T47D (cell line): ENCODE measurements at regions not wholly inside any gene's neighbourhood (a gene's known extent, or its start where the extent isn't known, plus 50 kb on each side); places are given as distances from the start of the nearest gene placed in this dataset.

ENCODE experiments used
- DNase-seq, 2 experiments: peaks; one replicate each; pipeline versions ENCODE4 v3.0.0 to v3.0.0-alpha.2; 2011 to 2012; ENCODE audit warnings: low read depth in 1 of 2, low spot score in 1 of 2
- JUND ChIP-seq: IDR thresholded peaks from 2 replicates; pipeline ENCODE4 v1.6.1; 2012; ENCODE audit warnings: low read depth
- in situ Hi-C: cut with HindIII; loops from 2 replicates; pipeline ENCODE4 v1.10.0; 2016; ENCODE audit warnings: low sequenced_read_pairs, low pct_unique_long_range_greater_than_20kb

DNA sequence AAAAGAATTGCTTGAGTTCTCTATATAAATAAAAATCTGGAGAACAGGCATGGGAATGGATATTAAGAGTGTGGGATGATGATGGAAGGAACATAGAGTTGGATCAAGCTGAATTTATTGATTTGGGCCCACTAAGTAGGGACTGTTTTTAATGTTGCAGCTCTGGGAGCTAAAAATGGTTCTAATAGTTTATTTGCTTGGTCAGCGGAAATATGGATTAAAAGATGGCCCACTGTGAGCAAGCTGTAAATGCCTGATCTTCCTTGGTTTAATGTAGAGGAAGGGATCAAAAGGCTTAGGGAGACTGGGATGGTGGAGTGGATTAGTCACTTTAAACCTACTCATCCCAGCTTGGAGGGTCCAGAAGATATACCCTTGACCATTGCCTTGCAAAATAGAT lies 429.4 kb upstream of the NXPH2 start:
- in situ Hi-C loops, result no loop called here
- DNase-seq, result no peak
- no peak for TF ChIP-seq JUND

GRCh38 chr2:139201516-139201915 lies 421.3 kb upstream of the NXPH2 start:
- no peak for TF ChIP-seq JUND
- in situ Hi-C loops, result no loop called here
- DNase-seq, result no peak

DNA sequence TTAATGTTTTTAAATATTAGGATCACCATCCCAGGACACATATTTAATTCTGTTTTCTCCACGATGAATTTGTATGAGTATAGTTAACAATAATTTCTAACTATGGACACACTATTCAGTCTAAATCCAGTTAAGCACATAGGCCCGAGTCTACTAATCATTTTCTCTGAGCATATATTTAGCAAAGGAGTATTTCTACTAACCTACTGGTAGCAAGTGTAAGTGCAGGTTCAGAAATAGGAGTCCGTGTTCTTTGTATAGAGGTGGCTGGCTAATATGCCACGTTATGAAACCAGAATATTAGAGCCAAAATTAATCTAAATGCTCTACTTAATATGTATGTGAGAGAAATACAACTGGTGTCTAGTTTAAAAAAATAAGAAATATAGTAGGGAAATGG lies 416.6 kb upstream of the NXPH2 start:
- in situ Hi-C loops, result no loop called here

DNA sequence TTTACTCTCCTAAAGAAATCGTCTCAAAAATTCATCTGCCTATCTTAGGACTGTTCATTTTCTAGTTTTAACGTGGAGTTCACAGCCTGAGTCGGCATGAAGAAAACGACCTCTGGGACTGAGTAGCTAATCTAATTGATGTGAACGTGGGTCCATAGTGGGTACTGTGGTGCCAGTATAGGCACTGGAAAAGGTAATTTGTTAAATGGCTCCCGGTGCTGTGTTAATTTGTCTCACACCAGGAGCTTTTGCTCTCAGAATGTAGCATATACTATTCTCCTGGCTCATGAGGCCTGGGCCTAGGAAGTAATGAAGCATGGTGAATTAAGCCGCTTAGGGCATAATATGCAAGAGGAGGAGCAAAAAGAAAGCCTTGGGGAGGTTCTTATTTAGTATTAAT lies 414.4 kb upstream of the NXPH2 start:
- TF ChIP-seq JUND, result no peak
- in situ Hi-C loops, result no loop called here
- DNase-seq, result no peak

More for the DNA sequence above, 416.6 kb upstream of the NXPH2 start:
- TF ChIP-seq JUND, result no peak
- no peak for DNase-seq

DNA sequence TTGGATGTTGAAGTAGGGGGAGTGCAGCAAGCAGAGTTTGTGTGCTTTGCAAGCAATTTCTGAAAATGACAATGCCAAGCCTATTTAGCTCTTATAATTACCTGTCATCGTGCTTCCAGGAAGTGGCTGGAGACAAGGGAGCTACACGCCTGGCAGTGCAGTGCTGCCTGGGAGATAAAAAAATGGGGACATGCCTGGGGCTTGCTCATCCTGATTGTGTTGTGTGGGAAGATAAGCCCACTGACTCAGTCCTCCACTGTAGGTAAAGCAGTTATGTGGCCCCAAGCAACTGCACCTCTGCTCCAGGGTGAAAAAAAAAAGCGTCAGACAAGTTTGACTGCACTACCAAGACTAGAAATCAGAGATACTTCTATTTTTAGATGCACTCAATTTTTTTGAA lies 396.9 kb upstream of the NXPH2 start:
- TF ChIP-seq JUND, result no peak
- no peak for DNase-seq
- in situ Hi-C loops, result no loop called here

DNA sequence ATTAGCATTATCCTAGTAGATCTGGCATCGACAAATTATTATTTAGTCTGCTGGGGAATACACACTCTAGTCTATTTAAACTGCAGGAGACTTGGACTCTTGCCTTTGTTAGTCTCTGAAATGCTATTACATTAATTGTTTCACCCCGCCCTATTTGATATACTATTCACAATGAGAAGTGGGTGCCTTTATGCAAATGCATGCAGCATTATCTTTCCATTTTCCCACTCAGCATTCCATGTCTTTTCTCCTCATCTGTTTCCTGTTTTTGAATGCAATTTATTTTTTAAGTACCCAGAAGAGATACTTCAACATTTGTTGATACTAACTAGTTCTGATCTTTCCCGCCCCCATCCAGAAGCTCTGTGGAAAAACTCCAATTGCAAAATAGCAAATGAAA lies 395.3 kb upstream of the NXPH2 start:
- no peak for TF ChIP-seq JUND
- no peak for DNase-seq
- in situ Hi-C loops, result no loop called here

- DNase-seq, result no peak
- in situ Hi-C loops, result no loop called here
- TF ChIP-seq JUND, result no peak
Observed at GRCh38 chr2:139170406-139170805, 390.2 kb upstream of the NXPH2 start.

GRCh38 chr2:139165601-139166000 lies 385.4 kb upstream of the NXPH2 start:
- in situ Hi-C loops, result no loop called here
- TF ChIP-seq JUND, result no peak
- no peak for DNase-seq

- in situ Hi-C loops, result no loop called here
- DNase-seq, result no peak
- TF ChIP-seq JUND, result no peak
Observed at GRCh38 chr2:139165041-139165440, 384.9 kb upstream of the NXPH2 start.

DNA sequence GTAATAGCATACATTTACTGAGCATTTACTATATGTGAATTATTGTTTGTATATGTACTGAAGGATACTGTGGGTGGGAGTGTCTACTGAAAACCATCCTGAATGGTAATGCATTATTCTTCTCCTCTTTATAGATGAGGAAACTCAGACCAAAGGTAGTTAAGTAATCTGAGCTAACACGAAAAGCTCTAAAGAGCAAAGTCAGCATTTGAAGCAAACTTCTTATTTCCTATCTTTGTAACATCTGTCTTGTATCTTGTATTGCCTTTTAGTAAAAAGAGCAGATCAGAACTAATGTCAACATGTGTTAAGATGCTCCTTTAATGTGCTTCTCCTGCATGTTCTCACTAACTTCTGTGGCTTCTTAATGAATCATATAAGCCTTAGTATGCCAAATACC lies 382.8 kb upstream of the NXPH2 start:
- DNase-seq, result no peak
- TF ChIP-seq JUND, result no peak
- in situ Hi-C loops, result no loop called here

DNA sequence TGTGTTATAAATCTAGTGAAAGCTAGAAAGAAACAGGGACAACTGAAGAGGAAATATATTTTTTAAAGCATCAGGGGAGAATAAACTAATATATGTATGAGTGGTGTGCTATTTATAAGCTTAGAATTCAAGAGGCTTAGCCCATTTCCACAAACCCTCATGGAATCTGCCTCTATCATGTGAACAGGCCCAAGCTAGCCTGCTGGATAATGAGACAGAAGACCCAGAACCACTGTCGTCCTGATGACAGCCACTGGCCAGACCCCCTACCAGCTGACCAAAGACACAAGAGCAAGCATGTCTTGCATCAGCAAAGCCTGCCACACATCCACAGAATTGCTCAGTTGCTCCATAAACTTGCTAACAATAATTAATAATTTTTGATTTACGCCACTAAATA lies 382.3 kb upstream of the NXPH2 start:
- in situ Hi-C loops, result no loop called here
- TF ChIP-seq JUND, result no peak
- DNase-seq, result no peak

DNA sequence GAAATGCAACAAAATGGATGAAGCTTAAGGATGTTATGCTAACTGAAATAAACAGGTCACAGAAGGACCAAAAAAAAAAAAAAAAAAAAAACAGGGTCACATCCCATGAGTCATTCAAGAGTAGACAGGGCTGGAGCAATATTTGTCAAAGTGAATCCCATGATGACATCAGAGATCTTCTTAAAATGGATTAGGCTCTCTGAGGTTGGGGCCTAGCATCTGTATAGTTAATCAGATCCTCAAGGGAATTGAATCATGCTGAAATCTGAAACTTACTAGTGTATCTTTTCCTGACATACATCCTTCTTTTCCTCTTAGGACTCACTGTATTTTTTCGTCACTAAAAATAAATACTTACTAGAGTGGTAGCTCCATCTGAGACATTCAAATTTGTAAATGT lies 380.6 kb upstream of the NXPH2 start:
- no peak for DNase-seq
- in situ Hi-C loops, result no loop called here
- TF ChIP-seq JUND, result no peak

DNA sequence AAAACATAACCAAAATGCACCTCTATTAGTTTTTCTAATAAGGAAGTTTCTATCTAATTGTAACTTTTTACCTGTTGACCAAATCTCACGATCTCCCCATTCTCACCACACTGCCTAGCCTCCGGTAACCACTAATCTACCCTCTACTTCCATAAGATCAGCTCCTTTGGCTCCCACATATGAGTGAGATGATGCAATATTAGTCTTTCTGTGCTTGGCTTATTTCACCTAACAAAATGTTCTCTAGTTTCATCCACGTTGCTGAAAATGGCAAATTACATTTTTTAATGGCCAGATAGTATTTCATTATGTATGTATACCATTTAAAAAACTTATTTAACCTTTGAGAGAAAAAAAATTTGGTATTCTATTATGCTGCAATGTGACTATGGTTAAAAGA lies 379.0 kb upstream of the NXPH2 start:
- TF ChIP-seq JUND, result no peak
- DNase-seq, result no peak
- in situ Hi-C loops, result no loop called here

DNA sequence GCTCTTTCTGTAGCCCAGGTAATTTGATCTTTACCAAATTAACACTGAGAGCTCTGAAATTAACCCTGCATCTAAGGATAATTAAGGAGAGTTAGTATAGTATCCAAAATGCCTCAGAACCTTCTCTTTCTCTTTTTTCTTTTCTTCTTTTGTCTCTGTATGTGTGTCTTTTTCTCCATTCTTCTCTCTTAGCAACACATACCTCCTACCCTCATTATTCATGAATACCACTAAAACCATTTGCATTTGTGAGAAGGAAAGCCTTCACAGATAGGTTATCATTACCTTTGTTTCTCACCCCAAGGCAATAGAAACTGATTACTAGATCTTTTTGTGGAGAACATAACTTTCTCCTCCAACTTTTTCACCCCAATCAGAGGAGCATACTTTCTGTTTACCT lies 376.5 kb upstream of the NXPH2 start:
- no peak for DNase-seq
- in situ Hi-C loops, result no loop called here
- TF ChIP-seq JUND, result no peak

GRCh38 chr2:139155991-139156390 lies 375.8 kb upstream of the NXPH2 start:
- no peak for DNase-seq
- no peak for TF ChIP-seq JUND
- in situ Hi-C loops, result no loop called here
